GM21360 (cell line): ENCODE measurements at regions not wholly inside any gene's neighbourhood (a gene's known extent, or its start where the extent isn't known, plus 50 kb on each side); places are given as distances from the start of the nearest gene placed in this dataset.
"Not testable (repeated sequence)": the region's sequence is repeated elsewhere in the genome, so short reads cannot be mapped to it uniquely, and the experiment has no call there.

ENCODE experiments used
- ATAC-seq: cut with Tn5 transposase; IDR thresholded peaks from one replicate; pipeline ENCODE4 v1.9.1; 2021; ENCODE audit warnings: mild to moderate bottlenecking, moderate library complexity; ENCODE audit not compliant: unreplicated experiment

DNA sequence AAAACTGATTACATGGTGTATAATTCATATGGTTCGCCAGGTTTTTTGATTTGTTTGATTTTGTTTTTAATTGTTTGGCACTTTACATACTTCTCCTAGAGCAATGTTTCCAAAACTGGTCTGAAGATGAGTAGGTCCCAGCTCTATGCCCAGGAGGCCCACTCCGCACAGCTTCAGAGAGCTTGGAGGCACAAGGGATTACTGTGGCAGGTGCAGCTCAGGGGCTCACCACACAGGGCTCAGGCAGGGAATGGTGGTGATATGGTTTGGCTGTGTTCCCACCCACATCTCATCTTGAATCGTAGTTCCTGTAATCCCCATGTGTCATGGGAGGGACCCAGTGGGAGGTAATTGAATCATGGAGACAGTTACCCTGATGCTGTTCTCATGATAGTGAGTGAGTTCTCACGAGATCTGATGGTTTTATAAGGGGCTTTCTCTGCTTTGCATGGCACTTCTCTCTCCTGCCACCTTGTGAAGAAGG is 296.6 kb downstream of the MED10 start:
- ATAC-seq: no peak

GRCh38 chr5:6080930-6081726 is 297.2 kb downstream of the MED10 start:
- no peak for ATAC-seq

DNA sequence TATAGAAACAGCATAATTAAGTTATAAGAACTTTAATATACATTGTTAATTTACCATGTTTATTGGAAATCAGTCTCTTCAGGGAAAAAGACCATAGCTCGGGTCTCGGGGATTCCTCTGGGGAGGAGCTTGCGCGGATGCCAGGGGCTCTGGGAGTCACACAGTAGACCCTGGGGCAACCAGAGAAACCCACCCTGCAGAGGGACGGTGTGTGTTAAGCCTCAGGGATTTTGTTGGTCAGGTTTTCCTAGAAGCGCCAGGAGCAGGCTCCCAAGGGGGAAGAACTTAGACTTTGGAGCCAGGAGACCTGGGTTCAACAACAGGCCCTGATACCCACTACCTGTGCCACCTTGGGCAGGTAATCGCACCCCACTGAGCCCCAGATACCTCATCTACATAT is 297.9 kb downstream of the MED10 start:
- no peak for ATAC-seq

DNA sequence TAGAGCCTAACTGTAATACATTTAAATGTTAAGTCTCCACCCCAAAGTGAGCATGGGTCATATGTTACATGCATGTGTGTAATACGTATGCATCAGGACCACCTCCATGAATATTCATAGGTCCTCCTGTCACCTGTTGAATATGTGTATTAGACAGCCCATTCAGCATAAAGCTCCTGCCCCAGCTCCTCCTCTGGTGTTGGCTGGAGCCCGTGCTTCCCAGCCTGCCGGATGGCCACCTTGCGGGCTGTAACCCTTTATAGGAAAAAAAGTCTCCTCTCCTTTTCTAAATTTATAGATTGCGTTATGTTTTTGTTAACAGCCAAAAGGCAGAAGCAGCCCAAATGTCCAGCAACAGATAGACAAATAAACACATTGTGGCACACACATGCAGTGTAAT is 299.5 kb downstream of the MED10 start:
- no peak for ATAC-seq

DNA sequence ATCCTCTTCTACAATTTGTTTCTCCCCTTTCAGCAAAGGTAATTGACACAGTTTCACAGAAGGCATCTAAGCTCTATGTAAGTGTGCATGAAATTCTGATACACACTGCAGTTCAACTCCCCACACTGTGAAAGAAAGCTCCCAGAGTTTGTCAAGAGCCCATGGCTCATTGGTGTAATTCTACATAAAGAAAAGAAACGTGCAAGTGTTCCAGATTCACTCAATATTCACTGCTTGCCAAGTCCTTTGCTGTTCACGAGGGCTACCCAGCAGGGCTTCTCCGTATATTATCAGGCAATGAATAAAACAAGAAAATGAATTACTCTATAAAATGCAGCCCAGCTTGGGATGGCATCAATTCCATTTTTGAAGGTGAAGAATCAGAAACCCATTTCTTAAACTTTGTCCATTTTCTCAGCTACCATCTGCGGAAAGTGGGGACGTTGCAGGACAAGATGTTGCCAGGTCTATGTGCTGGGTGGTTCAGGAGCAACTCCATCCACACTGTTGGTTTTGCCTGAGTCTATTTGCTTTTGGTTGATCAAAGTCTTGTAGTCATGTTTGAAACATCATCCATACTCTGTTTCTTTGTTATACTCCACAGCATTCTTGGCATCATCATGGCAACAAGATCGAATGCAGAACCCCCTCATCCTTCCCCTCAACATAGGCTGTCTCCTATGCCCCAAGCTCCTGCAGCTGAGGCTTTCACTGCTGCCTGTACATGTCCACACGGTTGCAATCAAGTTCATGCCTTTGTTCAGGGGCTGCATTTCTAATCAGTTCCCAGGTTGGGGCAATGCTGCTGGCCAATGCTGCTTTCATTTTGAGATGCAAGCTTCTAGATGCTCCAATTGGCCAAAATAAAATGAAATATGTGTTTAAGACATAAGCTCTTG is 301.8 kb downstream of the MED10 start:
- ATAC-seq: no peak

DNA sequence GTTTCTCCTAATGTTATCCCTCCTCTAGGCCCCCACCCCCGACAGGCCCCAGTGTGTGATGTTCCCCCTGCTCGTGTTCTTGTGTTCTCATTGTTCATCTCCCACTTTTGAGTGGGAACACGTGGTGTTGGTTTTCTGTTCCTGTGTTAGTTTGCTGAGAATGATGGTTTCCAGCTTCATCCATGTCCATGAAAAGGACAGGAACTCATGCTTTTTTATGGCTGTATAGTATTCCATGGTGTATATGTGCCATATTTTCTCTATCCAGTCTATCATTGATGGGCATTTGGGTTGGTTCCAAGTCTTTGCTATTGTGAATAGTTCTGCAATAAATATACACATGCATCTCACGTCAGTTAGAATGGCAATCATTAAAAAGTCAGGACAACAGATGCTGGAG is 305.9 kb downstream of the MED10 start:
- ATAC-seq: not testable (repeated sequence)

- ATAC-seq: no peak
These were observed 308.7 kb downstream of the MED10 start for GRCh38 chr5:6069496-6070185.

DNA sequence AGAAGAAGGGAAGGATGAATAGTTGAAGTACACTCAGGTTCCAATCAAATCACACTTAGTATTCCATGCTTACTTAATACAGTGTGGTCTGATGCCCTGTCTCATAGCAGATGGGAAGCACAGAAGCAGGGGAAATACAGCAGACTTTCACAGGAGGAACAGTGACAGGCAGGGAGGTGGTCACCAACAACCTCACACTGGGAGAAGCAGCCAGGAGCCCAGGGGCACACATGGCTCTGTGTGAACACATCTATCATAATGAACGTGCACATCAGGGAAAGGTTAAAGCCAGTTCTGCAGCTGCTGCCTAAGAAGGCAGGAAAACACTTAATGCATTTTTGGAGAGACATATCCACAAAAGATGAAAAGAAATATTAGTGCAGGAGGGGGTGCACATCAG is 312.3 kb downstream of the MED10 start:
- no peak for ATAC-seq

GRCh38 chr5:6059137-6059800 is 319.1 kb downstream of the MED10 start:
- no peak for ATAC-seq

DNA sequence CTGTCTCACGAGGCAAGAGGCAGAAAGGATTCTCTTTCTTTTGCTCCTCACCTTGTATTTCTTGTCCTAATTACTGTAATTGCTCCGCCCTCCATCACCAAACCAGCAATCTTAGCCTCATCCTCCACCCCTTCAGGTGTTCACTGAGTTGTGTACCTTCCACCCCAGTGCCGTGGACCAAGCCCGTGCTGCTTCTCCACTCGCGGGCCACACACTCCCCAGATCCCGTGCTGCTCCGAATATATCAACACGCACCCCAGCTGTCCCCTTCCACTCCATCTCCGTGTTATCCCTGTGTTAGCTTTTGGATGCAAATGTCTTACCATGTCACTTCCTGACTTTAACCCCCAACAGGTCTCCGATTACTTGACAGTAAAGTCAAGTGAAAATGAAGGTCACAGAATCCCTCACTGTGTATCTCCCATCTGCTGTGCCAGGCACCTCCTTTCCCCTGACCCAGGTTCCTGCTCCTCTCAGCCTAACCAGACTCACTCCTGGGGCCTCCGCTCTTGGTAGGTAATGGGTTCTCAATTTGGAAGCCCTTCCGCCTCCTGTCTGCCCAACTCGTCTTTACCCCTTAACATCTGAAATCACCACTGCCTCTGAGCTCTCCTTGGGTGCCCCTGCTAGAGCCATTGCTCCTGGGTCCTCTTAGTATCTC is 320.2 kb downstream of the MED10 start:
- no peak for ATAC-seq

GRCh38 chr5:6056280-6056679 is 322.1 kb downstream of the MED10 start:
- no peak for ATAC-seq

DNA sequence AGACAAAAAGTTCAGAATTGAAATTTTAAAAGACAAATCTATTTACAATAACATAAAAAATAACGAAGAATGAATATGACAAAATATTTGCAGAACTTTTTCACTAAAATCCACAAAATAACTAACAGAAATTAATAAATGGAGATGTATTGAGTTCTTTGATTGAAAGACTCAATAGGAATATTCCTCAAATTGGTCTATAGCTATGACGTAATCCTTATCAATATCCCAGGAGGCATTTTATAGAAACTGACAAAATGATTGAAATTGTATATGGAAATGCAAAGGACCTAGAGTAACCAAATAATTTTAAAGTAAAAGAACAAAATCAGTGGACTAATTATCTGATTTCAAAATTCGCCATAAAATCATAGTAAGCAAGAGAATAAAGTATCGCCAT is 328.7 kb downstream of the MED10 start:
- no peak for ATAC-seq

- no peak for ATAC-seq
These were observed 329.6 kb downstream of the MED10 start for GRCh38 chr5:6048746-6049145.

DNA sequence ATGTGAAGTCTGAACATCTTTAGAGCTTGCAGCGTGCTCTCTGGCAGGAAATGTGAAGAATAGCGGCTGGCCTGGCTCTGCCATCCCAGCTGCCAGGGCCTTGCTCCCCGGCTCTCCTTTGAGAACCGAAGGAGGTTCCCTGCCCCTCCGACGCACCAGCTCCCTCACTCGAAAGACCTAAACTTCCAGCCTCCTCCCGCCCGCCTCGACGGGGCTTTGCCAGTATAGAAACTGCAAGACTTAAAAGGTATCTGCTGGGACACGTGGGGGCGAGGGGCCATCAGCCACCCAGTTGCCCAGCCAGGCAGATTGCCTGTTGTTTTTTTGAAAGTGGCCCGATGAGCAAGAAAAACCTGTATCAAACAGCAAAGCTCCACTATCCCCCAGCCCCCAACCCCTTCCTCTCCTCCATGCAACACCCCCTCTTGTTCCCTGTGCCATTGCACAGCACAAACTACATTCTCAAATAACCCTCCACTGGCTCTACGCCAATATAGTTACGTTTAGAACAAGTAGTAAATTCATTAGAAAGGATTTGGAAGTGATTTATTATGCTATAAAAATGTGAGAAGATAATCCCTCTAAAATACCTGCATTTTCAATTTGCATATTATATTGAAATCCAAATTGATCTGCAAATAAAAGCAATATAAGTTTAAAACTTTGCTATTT is 331.9 kb downstream of the MED10 start:
- no peak for ATAC-seq

DNA sequence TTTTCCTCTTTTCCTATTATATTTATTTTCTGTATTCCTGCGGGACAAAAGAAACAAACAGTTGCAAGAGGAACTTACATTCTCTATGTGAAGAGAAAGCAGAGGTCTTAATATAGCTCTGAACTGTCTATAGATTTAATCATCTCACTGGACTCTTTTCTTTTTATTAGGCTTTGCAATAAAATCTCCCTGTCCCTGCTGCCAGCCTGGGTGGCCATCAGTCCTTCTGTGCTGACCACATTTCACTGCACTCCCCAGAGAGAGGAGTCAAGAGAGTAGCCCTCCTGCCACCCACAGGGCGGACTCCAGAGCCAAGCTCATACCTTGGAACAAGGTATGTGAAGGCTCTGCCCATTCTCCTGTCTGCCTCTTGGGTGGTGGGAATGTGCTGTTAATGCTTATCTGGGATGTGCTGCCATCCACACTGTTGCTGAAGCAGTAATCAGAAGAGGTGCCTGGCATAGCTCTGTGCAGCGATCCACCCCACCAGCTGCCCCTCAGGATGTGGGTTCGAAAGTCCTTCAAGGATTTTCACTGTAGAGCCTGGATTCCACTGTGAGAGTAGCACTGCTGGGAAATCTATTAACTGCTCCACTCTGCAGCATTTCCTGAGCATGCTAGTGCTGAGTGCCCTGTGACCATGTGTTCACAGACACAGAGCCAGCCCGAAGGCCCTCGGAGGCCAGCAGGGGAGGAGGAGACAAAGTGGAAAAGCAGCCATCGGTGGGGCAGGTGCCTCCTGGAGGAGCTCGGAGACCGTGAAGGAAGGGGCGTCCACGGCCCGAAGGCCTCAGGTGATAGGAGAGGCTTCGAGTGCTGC is 334.6 kb downstream of the MED10 start:
- no peak for ATAC-seq

DNA sequence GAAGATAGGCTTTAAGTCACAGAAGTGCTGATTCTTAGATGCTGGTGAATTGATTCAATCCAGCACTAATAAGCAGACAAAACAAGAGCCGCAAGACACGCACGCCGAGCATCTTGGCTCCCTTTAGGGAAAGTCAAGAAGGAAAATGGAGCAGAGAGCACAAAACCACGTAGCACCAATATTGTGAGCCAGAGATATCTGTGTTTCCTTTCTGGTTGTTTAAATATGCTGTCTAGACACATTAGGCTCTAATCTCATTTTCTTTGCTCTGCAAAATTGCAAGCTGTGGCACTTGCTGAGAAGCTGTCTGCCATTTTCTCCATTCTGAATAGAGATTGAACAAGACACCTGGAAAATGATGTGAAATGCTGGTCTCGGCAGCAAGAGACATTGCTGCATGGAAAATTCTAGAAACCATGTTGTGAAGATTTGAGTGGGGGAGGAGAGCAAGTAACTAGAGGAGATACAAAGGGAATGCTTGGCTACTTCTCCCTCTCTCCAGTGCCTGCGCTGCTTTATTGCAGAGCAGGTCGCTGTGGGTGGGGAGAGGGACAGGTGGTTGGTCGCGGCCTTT is 336.3 kb downstream of the MED10 start:
- ATAC-seq: no peak

DNA sequence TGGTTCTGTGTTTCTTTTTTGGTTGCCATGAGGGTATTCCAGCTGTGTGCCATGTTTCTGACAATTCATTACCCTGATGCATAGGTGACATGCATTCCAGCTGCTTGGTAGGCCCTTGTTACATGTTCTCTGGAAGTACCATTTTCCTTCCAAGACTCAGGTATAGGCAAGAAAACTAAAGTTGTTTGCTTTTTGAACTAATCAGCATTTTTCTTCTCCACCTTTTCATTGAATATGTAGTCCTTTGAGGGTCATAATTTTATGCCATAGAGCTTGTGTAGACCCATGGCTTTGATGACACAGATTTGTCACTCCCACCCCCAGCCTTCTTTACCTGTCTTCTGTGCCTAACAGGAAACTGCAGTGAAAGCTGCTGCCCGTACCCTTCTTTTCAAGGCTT is 339.2 kb downstream of the MED10 start:
- ATAC-seq: no peak

GRCh38 chr5:6036006-6036405 is 342.3 kb downstream of the MED10 start:
- ATAC-seq: no peak
